SIG-M5 treated with dmso at 0.1 percent for 504 hours (cell line): ENCODE measurements at regions not wholly inside any gene's neighbourhood (a gene's known extent, or its start where the extent isn't known, plus 50 kb on each side); places are given as distances from the start of the nearest gene placed in this dataset.
"Not testable (repeated sequence)": the region's sequence is repeated elsewhere in the genome, so short reads cannot be mapped to it uniquely, and the experiment has no call there.

Experiments used
- DNase-seq: peaks from one replicate; lab custom pipeline; 2025; ENCODE audit not compliant: unreplicated experiment; lab: John Stamatoyannopoulos, UW

DNA sequence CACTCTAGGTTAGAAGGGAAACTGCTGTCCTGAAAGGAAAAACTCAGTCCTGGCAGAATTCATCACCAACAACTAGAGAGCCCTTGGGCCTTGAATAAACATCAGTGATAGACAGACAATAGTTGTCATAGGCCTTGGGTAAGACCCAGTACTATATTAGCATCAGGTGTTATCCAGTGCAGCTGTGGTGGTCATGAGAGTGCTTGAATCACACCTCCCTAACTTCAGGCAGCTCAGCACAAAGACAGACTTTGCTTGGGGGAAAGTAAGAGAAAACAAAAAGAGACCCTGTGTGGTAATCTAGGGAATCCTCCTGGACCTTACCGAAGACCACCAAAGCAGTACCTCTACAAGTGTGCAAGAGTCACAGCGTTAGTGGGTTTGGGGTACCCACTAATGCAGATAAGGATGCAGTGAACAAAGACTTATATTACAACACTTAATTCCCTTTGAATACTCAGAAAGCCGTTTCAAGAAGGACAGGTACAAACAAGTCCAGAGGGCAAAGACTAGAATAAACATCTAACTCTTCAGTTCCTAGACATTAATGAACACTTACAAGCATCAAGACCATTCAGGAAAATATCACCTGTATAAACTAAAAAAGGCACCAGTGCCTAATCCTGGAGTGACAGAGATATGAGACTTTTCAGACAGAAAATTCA lies 332.3 kb upstream of the EPHA3 start:
- DNase-seq = no peak

DNA sequence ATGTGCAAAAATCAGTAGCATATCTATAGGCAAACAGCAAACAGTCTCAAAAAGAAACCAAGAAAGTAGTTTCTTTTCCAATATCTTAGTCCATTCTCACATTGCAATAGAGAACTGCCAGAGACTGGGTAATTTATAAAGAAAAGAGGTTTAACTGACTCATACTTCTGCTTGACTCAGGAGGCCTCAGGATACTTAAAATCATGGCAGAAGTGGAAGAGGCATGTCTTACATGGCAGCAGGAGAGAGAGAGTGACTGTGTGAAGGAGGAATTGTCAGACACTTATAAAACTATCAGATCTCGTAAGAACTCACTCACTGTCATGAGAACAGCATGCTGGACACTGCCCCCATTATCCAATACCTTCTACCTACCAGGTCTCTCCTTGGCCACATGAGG lies 327.9 kb upstream of the EPHA3 start:
- DNase-seq = no peak

DNA sequence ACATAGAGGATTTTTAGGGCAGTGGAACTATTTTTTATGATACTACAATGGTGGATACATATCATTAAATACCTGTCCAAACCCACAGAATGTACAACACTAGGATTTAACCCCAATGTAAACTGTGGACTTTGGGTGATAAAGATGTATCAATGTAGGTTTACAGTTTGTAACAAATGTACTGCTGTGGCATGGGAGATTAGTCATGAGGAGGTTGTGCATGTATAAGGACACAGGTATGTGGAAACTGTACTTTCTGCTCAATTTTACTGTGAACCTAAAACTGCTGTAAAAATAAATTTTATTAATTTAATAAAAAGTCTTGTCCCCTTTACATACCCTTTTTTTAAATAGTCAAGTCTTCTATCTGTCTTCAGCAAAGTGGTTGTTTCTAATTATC lies 322.5 kb upstream of the EPHA3 start:
- no peak for DNase-seq

DNA sequence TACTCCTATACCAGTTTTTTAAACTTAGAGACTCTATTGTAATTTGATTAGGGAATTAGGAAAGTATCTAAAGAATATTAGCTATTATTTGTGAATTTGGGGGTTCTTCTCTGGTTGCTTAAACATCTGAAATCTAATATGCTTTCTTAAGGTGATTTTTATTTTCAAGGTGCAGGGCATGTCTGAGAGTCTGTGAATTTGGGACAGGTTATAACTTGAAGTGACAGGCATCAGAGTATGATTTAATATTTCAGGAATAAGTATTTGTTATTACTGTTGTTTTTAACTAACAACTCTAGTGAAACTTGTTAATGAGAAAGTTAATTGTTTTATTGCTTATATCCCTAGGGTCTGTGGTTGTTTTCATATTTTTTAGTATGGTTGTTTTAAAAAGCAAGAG lies 321.6 kb upstream of the EPHA3 start:
- no peak for DNase-seq

DNA sequence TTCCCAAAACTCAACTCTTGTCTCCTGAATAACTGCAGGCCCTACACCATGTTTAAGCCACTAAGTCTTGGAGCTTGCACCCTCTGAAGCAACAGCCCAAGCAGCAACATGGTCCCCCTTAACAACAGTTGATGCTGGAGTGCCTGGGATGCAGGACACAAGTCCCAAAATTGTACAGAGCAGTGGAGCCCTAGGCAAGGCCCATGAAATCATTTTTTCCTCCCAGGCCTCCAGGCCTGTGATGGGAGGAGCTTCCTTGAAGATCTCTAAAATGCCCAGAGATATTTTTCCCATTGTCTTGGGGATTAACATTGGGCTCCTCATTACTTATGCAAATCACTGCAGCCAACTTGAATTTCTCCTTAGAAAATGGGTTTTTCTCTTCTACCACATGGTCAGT lies 311.9 kb upstream of the EPHA3 start:
- no peak for DNase-seq

DNA sequence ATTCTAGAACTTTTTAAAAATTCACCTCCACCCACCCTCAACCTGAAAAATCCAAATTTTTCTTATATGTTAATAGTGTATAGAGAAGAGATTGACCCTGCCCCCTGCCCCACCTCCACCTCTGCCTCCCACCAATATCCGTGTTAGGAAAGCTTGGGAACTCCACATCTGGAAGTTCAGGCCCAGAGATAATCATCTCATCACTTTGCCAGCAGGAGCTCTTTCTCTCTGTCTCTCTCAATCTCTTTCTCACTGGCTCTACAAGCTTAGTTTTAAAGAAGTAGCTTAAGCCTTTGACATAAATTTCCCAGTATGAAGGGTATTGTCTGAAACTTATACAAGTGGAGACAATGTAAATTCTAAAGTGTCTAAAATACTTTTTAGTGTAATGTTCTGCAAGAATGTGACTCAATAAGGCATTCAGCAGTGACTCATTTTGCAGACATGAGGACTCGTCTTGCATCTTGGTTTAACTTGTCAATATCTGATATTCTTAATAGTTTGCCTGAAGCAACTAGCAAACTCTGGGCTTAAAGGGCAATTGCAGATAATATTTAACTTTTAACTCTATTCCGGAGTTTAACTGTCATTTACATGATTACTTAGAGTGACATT lies 299.8 kb upstream of the EPHA3 start:
- DNase-seq = no peak

DNA sequence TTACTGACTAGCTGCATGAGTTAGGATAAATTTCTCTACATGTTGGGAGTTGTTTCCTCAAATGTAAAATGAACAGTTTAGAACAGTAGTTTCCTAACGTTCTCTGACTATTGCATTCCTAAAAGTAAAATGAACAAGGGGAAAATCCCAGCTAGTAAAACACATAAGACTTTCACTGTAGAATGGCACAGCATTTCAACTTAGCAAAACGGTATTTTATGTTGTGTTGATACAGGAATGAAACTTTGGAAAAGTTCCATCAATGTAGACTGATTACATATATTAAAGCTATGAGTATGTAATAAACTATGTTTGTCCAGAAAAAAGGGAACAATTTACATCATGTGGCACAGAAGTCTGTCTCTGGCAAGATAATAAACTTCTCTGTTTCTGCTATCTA lies 297.4 kb upstream of the EPHA3 start:
- no peak for DNase-seq

DNA sequence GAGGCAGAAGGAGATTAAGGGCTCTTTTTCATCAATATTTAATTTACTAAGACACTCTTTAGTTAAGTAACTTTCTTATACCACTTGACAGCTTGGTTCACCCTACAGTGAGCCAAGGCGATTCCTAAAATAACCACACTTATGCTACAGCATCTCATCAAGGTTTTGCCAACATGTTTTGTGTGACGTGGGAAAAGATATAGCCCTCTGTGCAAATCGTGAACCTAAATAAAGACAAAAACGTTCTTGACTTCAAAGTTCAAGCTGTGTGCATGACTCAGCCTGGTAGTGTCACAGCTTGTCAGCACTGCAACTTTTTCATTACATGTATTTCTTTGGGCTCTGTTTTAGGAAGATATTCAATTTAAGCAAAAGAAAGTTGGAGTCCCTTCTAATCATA lies 297.0 kb upstream of the EPHA3 start:
- no peak for DNase-seq

DNA sequence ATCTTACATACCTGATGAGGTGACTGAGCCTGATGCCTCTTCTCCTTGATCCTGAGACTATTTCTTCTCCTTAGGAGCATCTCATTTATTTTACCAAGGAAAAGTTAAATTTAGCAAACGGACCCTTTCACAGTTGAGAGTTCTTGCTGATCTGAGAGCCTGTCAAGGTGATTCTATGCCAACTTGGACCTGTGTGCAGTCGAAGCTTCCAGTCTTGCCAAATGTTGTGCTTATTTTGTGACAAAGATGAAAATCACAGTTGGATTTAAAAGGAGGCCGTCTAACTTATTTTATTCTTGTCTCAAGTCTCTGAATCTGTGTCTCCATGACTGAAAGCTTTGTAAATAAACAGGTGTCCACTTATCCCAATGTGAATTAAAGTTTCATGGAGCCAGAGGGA lies 296.3 kb upstream of the EPHA3 start:
- no peak for DNase-seq

DNA sequence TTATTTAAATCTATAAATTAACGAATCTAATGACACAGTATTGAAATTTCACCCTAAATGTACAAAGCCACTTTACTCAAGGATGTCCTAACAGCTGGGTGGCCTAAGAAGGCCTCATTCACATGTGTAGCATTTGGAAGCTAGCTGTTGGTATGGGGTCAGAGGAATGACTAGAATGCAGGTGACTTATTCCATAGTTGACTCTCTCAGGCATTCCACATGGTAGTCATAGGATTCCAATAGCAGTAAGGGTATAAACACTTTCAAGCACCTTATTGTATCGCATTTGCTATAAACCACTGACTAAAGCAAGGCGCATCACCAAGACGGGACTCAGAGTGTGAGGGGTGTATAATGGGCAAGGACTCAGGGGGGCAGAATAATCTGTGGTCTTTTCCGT lies 294.8 kb upstream of the EPHA3 start:
- DNase-seq = no peak

DNA sequence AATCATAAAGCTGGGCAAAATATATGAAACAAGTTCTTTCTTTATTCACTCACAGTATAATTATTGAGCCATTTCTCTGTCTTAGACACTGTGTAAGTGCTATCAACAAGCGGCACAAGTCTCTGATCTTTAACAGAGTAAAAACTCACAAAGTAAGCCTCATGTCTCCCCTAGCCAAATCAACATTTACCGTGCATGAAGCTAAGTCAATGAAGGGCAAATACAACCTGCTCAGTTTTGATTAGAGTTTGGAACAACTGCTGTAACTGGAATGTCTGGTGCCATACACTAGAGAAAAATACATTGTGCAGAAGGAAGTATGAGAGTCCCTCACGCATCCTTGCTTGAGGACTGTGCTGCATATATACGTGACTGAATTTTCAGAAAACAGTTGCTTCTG lies 291.0 kb upstream of the EPHA3 start:
- DNase-seq = no peak

DNA sequence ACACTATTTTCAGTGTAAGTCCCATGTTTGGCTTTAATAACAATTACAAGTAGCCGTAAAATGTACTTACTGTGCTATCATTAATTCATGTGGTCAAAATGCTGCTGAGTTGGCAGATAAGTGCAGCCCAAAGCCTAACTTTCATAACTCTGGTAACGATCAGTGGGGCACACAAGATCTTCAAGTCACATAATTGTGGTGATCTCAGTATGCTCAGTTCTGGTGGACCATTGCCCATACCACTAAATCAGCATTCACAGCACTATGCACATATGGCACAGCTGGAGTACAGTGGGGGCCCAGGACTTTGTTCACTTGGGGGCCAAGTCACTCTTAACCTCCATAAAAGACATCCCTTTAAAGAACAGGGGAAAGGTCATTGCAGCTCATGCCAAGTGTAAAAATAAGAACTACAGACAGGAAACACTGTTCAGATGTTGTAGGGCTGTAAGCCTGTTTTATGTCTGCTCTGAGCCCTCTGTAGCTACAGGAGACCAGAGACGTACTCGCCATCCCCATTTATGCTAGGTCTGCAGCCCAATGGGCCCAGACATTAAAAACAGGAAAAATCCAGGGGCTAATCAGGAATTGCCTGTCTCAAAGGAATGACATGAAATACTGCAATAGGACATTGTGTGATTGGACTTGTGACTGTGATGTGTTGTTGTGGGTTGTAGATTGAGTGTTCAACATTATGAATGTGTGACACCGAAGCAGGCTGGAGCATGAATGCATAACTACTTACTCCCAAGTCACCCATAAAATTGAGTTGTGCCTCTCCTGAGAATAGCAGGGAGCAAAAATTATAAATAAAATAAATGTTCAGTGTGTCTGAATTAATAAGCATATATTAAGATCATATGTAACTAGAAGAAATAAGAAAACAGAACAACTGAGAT lies 282.5 kb upstream of the EPHA3 start:
- DNase-seq = no peak

DNA sequence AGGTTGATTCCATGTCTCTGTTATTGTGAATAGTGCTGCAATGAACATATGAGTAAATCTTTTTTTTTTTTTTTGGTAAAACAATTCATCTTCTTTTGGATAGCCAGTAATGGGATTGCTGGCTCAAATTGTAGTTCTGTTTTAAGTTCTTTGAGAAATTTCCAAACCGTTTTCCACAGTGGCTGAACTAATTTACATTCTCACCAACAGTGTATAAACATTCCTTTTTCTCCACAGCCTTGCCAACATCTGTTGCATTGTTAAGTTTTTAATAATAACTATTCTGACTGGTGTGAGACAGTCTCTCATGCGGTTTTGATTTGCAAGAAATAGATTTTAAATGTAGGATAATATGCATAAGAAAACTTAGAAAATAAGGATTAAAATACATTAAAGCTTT lies 279.0 kb upstream of the EPHA3 start:
- DNase-seq = no peak

DNA sequence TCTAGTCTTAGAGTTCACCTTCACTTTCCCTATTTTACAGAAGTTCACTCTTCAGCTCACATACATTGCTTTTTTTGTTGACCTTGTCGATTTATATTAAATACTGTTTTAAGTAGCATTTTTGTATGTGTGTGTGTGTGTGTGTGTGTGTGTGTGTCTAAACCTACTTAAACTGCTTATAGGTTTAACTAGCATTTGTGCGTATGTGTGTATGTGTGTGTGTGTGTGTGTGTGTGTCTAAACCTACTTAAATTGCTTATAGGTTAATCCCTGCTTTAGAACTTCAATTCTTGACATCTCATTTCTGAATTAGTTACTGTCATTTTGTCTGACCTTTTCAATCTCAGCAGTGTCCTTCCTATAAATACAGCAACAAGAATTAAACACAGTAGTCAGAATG lies 254.8 kb upstream of the EPHA3 start:
- no peak for DNase-seq

DNA sequence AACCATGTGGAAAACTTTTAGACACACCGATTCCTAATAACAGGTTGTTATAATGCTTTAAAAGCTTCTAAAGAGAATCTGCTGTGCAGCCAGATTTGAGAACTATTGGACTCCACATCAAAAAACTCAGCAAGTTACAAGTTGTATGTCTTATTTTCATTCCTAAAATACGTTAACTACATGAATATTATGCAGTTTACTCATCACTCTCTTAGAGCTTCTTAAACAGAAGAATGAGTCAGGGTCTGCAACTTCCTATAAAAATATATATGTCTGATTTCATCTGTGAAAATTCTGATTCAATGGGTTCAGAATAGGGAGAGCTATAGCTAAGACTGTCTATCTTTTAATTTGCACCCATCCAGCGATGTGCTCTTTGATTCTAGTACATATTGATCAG lies 244.2 kb upstream of the EPHA3 start:
- no peak for DNase-seq

DNA sequence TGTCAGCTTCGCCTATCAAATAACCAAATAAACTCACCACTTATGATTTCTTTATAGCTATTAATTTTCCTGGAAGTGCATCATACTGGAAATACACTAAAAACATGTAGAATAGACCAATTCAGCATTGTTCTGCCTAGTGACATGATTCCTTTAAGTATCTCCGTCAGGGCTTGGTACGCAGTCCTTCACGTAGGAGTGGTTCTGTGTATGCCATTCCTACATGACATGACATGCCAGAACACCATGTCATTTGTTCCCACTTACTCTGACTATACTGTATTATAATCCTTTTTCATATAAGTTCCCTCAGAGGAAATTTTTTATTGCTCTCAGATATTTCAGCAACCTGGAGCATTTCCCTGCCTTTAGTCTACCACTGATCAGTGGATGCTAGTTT lies 230.7 kb upstream of the EPHA3 start:
- no peak for DNase-seq

DNA sequence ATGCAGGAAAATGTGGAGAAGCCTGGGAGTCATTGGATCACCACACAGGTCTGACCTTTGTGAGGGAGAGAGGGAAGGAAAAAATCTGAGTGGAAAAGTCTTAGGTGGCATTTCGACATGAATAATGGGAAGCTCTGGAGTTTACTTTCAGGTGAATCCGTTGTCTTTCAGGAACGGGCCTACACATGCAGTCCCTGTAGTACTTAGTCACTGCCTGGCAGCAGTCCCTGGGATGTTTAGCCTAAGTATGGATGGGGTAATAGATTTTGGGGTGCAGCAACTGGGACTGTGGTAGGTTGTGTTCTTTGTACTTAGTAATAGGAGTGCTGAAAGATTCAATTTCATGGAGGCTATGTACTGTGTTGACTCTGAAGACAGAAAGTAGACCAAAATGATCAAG lies 227.5 kb upstream of the EPHA3 start:
- no peak for DNase-seq

DNA sequence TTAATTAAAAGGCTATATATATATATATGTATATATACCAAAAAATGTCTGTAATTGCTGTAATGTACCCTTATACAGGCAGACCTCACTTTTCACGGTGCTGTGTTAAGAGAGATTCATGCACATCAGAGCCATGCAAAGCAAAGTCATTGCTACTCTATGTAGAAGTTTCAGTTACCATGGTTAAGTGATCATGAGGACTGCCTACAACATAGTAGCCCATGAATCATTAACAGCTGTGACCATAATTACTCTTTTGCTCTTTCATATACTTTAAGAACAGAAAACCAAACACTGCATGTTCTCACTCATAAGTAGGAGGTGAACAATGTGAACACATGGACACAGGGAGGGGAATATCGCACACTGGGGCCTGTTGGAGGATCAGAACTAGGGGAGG lies 225.3 kb upstream of the EPHA3 start:
- DNase-seq = no peak

DNA sequence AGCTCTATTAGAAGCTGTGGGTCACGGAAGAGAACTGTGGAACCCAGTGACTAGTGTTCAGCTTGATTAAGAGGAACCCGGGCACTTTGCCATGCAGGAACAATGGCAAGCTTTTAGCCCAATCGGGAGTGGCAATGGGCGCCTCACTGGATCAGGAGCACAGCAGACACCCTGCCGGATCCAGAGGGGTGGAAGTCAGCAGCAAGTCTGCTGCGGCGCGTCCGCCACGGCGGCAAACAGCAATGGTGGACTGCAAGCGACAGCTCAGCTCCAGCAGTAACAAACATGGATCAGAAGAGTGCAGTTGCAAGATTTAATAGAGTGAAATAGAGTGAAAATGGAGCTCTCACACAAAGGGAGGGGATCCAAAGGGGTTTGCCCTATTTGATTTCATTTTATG lies 220.8 kb upstream of the EPHA3 start:
- DNase-seq = not testable (repeated sequence)

DNA sequence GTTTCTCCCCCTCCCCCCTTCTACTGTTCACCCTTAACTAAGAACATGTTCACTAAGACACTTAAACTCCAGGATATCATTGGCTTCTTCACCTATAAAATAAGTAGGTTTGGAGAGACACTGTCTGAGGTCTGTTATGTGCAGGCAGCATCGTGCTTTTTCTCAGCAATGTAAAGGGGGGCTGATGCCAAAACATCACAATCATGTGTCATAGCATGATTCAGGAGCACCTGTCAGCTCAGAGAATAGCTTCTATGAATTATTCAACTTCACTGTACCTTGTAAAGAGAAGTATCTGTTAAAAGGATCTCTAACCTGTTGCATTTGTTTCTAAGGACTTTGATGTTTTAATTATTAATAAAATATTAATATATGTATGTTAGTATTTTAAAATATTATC lies 211.4 kb upstream of the EPHA3 start:
- DNase-seq = no peak

DNA sequence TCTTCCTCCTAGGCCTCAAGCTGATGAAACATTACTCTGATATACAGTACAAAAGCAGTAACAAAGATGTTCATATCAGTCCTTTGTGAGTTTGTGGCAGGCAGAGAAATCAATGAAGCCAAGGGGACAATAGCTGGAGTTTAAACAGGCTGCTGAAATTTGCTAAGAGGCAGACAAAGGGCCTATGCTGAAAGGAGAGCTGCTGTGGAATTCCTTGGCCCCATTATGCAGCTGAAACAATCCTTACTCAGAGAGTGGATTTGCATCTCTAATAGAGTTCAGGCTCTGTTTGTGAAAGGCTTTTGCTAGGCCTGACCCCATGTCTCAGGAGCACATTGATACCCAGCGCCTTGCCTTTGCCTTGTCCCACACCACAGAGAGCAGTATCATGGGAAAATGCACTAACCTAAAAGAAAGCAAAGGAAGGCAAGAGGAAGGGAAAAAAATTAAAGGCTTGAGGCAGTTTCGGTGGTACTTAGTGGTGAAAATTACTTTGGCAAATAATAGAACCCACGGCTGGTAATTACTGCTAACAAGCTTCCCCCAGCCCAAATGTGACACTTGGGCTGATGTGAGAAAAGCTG lies 195.0 kb upstream of the EPHA3 start:
- DNase-seq = no peak

DNA sequence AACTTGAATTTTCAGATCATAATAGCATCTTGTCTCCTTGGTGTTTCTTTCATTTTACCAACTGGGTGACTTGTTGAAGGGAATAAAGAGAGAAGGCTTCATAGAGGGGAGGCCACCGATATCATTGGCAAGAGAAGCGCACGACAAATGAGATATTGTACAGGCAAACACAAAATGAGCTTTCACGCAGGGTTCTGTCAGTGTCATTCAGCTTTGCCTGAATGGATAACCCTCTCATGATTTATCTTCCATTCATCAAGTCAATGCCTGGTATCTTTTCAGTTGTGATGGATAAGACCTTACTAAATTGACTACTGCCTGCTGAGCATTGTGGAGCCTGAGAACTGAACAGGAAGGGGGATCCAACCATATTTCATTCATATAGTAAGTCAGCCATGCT lies 188.6 kb upstream of the EPHA3 start:
- no peak for DNase-seq
